Hepatocyte (in vitro differentiated cells): ENCODE measurements at regions not wholly inside any gene's neighbourhood (a gene's known extent, or its start where the extent isn't known, plus 50 kb on each side); places are given as distances from the start of the nearest gene placed in this dataset.

Source experiments
- EZH2 ChIP-seq: fragments of 200-600 bp; sonication (generic); IDR thresholded peaks from 2 replicates; pipeline ENCODE4 v1.6.1; 2016; ENCODE audit warnings: antibody characterized with exemption, mild to moderate bottlenecking, borderline replicate concordance
- EZH2phosphoT487 ChIP-seq: fragments of 200-600 bp; sonication (generic); IDR thresholded peaks from one replicate; pipeline ENCODE4 v1.6.1; 2018; ENCODE audit warnings: antibody characterized with exemption, mild to moderate bottlenecking, low read depth, moderate library complexity; ENCODE audit not compliant: unreplicated experiment, severe bottlenecking
- TF ChIP-seq, protein P1 (sequence below): fragments of 200-600 bp; sonication (generic); IDR thresholded peaks from 2 replicates; pipeline ENCODE4 v1.5.1; 2016; ENCODE audit warnings: antibody characterized with exemption, mild to moderate bottlenecking; ENCODE audit not compliant: poor library complexity

DNA sequence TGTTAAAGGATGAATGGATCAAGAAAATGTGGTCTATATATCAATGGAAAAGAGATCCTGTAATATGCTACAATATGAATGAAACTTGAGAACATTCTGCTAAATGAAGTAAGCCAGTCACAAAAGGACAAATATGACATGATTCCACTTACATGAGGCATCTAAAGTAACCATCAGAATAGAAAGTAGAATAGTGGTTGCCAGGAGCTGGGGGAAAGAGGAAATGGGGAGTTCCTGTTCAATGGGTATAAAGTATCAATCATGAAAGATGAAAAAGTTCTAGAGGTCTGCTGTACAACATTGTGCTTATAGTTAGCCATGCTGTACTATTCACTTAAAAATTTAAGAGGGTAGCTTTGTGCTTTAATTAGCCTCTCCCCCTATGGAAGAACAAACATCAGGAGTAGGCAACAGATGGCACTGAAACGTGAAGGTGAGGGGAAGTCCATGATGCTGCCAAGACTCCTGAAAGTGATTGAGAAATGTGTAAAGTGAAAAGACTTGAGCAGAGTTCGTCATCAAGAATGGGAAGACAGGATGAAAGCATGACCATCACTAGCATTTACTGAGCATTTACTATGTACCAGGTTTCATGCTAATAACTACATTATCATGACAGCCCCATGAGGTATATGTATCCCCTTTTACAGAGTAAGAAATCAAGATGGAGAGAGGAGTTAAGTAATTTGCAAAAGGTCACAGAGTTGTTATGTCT is 167.2 kb downstream of the CYB561 start:
- TF ChIP-seq, protein P1, sequence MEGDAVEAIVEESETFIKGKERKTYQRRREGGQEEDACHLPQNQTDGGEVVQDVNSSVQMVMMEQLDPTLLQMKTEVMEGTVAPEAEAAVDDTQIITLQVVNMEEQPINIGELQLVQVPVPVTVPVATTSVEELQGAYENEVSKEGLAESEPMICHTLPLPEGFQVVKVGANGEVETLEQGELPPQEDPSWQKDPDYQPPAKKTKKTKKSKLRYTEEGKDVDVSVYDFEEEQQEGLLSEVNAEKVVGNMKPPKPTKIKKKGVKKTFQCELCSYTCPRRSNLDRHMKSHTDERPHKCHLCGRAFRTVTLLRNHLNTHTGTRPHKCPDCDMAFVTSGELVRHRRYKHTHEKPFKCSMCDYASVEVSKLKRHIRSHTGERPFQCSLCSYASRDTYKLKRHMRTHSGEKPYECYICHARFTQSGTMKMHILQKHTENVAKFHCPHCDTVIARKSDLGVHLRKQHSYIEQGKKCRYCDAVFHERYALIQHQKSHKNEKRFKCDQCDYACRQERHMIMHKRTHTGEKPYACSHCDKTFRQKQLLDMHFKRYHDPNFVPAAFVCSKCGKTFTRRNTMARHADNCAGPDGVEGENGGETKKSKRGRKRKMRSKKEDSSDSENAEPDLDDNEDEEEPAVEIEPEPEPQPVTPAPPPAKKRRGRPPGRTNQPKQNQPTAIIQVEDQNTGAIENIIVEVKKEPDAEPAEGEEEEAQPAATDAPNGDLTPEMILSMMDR = no peak
- no peak for TF ChIP-seq EZH2phosphoT487
- TF ChIP-seq EZH2 = no peak
